Neural progenitor cell (in vitro differentiated cells): ENCODE measurements at regions not wholly inside any gene's neighbourhood (a gene's known extent, or its start where the extent isn't known, plus 50 kb on each side); places are given as distances from the start of the nearest gene placed in this dataset.

Source experiments
- DNase-seq: peaks from one replicate; pipeline ENCODE4 v3.0.0-alpha.2; 2016; ENCODE audit warnings: low spot score
- H2AFZ ChIP-seq: fragments of 200-600 bp; sonication (generic); replicated peaks from 2 replicates; pipeline ENCODE4 v1.6.1; 2016; ENCODE audit warnings: antibody characterized with exemption
- H3F3A ChIP-seq: fragments of 200-600 bp; sonication (generic); 2 replicates; pipeline ENCODE4 v1.6.1; 2016; ENCODE audit warnings: antibody characterized with exemption, low read depth
- H3K27ac ChIP-seq: fragments of 200-600 bp; sonication (generic); 2 replicates; pipeline ENCODE4 v1.5.1; 2016; ENCODE audit warnings: mild to moderate bottlenecking
- H3K27me3 ChIP-seq: fragments of 200-600 bp; sonication (generic); 2 replicates; pipeline ENCODE4 v1.6.1; 2016; ENCODE audit warnings: mild to moderate bottlenecking, moderate library complexity
- H3K36me3 ChIP-seq: fragments of 200-600 bp; sonication (generic); 2 replicates; pipeline ENCODE4 v1.5.1; 2016
- H3K4me1 ChIP-seq: fragments of 200-600 bp; sonication (generic); 2 replicates; pipeline ENCODE4 v1.6.1; 2016; ENCODE audit warnings: mixed run types
- H3K4me2 ChIP-seq: fragments of 200-600 bp; sonication (generic); 2 replicates; pipeline ENCODE4 v1.6.1; 2016
- H3K4me3 ChIP-seq: fragments of 200-600 bp; sonication (generic); 2 replicates; pipeline ENCODE4 v1.5.1; 2016
- H3K79me2 ChIP-seq: fragments of 200-600 bp; sonication (generic); 2 replicates; pipeline ENCODE4 v1.6.1; 2016; ENCODE audit warnings: low read depth
- H3K9ac ChIP-seq: fragments of 200-600 bp; sonication (generic); 2 replicates; pipeline ENCODE4 v1.6.1; 2016
- H3K9me3 ChIP-seq: fragments of 200-600 bp; sonication (generic); 2 replicates; pipeline ENCODE4 v1.5.1; 2016; ENCODE audit warnings: low read depth
- H4K20me1 ChIP-seq: fragments of 200-600 bp; sonication (generic); 2 replicates; pipeline ENCODE4 v1.6.1; 2016; ENCODE audit warnings: low read depth
- H3K27ac Mint-ChIP-seq: 3 replicates; pipeline ENCODE4 v1.8.0; 2021; ENCODE audit warnings: mixed read lengths
- H3K27me3 Mint-ChIP-seq: 2 replicates; pipeline ENCODE4 v1.8.0; 2022; ENCODE audit warnings: low read depth, mild to moderate bottlenecking, inconsistent platforms, moderate library complexity, mixed read lengths; ENCODE audit not compliant: insufficient read depth
- H3K36me3 Mint-ChIP-seq: 3 replicates; pipeline ENCODE4 v1.8.0; 2021; ENCODE audit warnings: mixed read lengths
- H3K4me1 Mint-ChIP-seq: 3 replicates; pipeline ENCODE4 v1.8.0; 2021; ENCODE audit warnings: mixed read lengths
- H3K4me3 Mint-ChIP-seq: 3 replicates; pipeline ENCODE4 v1.8.0; 2021; ENCODE audit warnings: mild to moderate bottlenecking, moderate library complexity, mixed read lengths
- H3K9me3 Mint-ChIP-seq: 3 replicates; pipeline ENCODE4 v1.8.0; 2020; ENCODE audit warnings: mixed read lengths
- EZH2 ChIP-seq: fragments of 200-600 bp; sonication (generic); IDR thresholded peaks from 2 replicates; pipeline ENCODE4 v1.6.1; 2017; ENCODE audit warnings: antibody characterized with exemption, mild to moderate bottlenecking, moderate library complexity
- EZH2phosphoT487 ChIP-seq: fragments of 200-600 bp; sonication (generic); IDR thresholded peaks from 2 replicates; pipeline ENCODE4 v1.6.1; 2017; ENCODE audit warnings: antibody characterized with exemption
- TF ChIP-seq, protein P1 (sequence below): fragments of 200-600 bp; sonication (generic); IDR thresholded peaks from 2 replicates; pipeline ENCODE4 v1.5.1; 2017; ENCODE audit warnings: antibody characterized with exemption, mild to moderate bottlenecking

DNA sequence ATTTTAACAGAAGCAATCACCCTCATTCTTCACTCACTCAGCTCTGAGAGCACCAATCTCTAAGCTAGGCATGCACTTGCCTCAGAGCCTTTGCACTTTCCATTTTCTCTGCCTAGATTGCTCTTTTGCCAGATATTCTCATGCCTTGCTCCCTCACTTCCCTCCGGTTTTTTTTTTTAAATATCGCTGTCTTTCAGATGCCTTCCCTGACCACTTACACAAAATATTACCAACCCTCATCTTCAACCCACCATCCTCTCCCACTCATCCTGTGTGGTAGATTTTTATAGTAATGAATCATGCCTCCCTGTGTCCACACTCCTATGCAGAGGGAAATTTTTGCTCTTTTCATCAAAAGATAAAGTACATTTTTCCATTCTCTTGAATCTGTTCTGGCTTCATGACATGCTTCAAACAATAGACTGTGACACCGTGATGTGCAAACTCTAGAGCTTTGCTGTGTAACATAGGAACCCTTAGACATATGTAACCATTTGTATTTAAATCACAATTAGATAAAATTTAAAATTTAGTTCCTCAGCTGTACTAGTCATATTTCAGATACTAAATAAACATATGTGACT is 437.1 kb downstream of the UTRN start:
- H3K4me2 ChIP-seq: no peak overlapping the region
- peaks cover 4% of the 10 kb centered on the region for H3K36me3 Mint-ChIP-seq
- no peak overlapping the region for H3K4me3 ChIP-seq

DNA sequence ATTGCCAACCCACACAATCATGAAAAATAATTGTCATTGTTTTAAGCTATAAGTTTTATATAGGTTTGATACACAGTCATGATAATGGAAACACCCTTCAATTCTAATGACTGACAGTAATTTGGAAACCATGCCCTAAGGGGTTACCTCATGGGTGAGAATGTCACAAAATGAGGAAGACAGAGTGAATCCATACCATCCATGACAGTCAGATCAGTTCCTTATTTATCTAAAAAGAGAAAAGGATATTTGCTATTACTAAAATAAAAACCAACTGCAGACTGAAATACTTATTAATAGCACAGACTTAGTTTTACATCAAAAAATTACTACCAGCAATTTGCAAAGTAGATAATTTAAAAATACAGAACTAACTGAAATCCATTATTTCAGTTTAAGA is 437.8 kb downstream of the UTRN start:
- Histone ChIP-seq H3K4me2 (no peak overlapping the region), H3K79me2 (no peaks in the 10 kb centered on the region), H3K27ac (no peak overlapping the region), H3K4me3 (no peak overlapping the region), H3K9ac (no peak overlapping the region), H2AFZ (no peak overlapping the region), H3K36me3 (no peaks in the 10 kb centered on the region), H3K27me3 (no peaks in the 10 kb centered on the region), H3F3A (no peaks in the 10 kb centered on the region), H3K4me1 (peaks cover 7% of the 10 kb centered on the region), H4K20me1 (no peaks in the 10 kb centered on the region), H3K9me3 (no peaks in the 10 kb centered on the region)
- no peaks in the 10 kb centered on the region for H3K27me3 Mint-ChIP-seq
- TF ChIP-seq EZH2 (no peak), EZH2phosphoT487 (no peak)
- TF ChIP-seq, protein P1, sequence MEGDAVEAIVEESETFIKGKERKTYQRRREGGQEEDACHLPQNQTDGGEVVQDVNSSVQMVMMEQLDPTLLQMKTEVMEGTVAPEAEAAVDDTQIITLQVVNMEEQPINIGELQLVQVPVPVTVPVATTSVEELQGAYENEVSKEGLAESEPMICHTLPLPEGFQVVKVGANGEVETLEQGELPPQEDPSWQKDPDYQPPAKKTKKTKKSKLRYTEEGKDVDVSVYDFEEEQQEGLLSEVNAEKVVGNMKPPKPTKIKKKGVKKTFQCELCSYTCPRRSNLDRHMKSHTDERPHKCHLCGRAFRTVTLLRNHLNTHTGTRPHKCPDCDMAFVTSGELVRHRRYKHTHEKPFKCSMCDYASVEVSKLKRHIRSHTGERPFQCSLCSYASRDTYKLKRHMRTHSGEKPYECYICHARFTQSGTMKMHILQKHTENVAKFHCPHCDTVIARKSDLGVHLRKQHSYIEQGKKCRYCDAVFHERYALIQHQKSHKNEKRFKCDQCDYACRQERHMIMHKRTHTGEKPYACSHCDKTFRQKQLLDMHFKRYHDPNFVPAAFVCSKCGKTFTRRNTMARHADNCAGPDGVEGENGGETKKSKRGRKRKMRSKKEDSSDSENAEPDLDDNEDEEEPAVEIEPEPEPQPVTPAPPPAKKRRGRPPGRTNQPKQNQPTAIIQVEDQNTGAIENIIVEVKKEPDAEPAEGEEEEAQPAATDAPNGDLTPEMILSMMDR: no peak
- no peak for DNase-seq
- H3K9me3 Mint-ChIP-seq: no peaks in the 10 kb centered on the region
- H3K36me3 Mint-ChIP-seq: peaks cover 4% of the 10 kb centered on the region
- H3K4me3 Mint-ChIP-seq: no peak overlapping the region
- H3K4me1 Mint-ChIP-seq: peaks cover 12% of the 10 kb centered on the region
- no peak overlapping the region for H3K27ac Mint-ChIP-seq

More for the DNA sequence above, 437.1 kb downstream of the UTRN start:
- DNase-seq: no peak
- no peak overlapping the region for H3K9ac ChIP-seq
- no peak overlapping the region for H3K27ac ChIP-seq
- no peak overlapping the region for H3K27ac Mint-ChIP-seq
- H3K4me3 Mint-ChIP-seq: no peak overlapping the region
- H2AFZ ChIP-seq: no peak overlapping the region
- H3K79me2 ChIP-seq: no peaks in the 10 kb centered on the region
- peaks cover 7% of the 10 kb centered on the region for H3K4me1 ChIP-seq
- no peaks in the 10 kb centered on the region for H3K27me3 ChIP-seq
- no peaks in the 10 kb centered on the region for H3F3A ChIP-seq
- H3K36me3 ChIP-seq: no peaks in the 10 kb centered on the region
- H3K9me3 ChIP-seq: no peaks in the 10 kb centered on the region
- H4K20me1 ChIP-seq: no peaks in the 10 kb centered on the region
- H3K4me1 Mint-ChIP-seq: peaks cover 12% of the 10 kb centered on the region
- H3K27me3 Mint-ChIP-seq: no peaks in the 10 kb centered on the region
- TF ChIP-seq EZH2 (no peak), EZH2phosphoT487 (no peak)
- TF ChIP-seq, protein P1: no peak
- no peaks in the 10 kb centered on the region for H3K9me3 Mint-ChIP-seq

DNA sequence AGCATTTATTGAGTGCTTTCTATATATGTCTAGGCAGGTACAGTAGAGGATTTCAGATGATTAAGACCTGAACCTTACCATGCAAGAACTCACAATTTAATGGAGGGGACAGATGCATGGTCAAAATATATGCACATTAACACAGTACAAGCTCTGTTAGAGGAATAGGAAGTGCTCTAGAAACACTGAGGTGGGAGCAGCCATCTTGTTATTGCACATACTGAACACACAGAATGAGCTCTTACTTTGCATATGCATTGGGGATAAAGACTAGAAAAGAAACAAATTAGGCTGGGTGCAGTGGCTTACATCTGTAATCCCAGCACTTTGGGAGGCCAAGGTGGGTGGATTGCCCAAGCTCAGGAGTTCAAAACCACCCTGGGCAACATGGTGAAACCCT is 438.3 kb downstream of the UTRN start:
- Mint-ChIP-seq H3K9me3 (no peaks in the 10 kb centered on the region), H3K27ac (no peak overlapping the region), H3K4me1 (peaks cover 12% of the 10 kb centered on the region), H3K4me3 (no peak overlapping the region), H3K36me3 (peaks cover 4% of the 10 kb centered on the region), H3K27me3 (no peaks in the 10 kb centered on the region)
- Histone ChIP-seq H3K79me2 (no peaks in the 10 kb centered on the region), H3K4me1 (peaks cover 7% of the 10 kb centered on the region), H2AFZ (no peak overlapping the region), H3K27me3 (no peaks in the 10 kb centered on the region), H3K4me2 (no peak overlapping the region), H3K9me3 (no peaks in the 10 kb centered on the region), H3K4me3 (no peak overlapping the region), H3K27ac (no peak overlapping the region), H4K20me1 (no peaks in the 10 kb centered on the region), H3K9ac (no peak overlapping the region), H3K36me3 (no peaks in the 10 kb centered on the region), H3F3A (no peaks in the 10 kb centered on the region)
- DNase-seq: no peak
- TF ChIP-seq EZH2: no peak
- no peak for TF ChIP-seq EZH2phosphoT487
- TF ChIP-seq, protein P1: no peak
